ENCODE measurements at regions not wholly inside any gene's neighbourhood (a gene's known extent, or its start where the extent isn't known, plus 50 kb on each side); places are given as distances from the start of the nearest gene placed in this dataset.

DNA sequence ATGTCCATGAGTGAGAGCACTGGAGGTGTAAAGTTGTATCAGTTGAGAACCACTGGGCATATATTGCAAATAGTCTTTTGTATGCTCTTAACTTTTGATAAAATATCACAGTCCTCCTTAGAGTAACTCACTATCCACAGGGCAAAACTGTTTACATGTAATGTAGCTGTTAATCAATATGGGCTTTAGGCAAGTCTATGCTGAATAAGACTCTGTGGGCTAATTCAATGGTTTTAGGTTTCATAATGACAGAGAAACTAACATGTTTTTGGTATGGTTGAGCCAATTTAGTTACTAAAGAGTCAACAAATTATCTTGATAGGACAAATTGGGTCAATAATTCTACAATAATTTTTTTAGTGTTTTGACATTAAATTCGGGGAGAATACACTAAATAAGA lies 1134.9 kb upstream of the FAM98A start:
- no peak for TF ChIP-seq FOXA1 (IDR thresholded peaks at IDR 0.05)
- TF ChIP-seq, protein P1, sequence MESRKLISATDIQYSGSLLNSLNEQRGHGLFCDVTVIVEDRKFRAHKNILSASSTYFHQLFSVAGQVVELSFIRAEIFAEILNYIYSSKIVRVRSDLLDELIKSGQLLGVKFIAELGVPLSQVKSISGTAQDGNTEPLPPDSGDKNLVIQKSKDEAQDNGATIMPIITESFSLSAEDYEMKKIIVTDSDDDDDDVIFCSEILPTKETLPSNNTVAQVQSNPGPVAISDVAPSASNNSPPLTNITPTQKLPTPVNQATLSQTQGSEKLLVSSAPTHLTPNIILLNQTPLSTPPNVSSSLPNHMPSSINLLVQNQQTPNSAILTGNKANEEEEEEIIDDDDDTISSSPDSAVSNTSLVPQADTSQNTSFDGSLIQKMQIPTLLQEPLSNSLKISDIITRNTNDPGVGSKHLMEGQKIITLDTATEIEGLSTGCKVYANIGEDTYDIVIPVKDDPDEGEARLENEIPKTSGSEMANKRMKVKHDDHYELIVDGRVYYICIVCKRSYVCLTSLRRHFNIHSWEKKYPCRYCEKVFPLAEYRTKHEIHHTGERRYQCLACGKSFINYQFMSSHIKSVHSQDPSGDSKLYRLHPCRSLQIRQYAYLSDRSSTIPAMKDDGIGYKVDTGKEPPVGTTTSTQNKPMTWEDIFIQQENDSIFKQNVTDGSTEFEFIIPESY (IDR thresholded peaks at IDR 0.05), result no peak
- TF ChIP-seq EGR1 (IDR thresholded peaks at IDR 0.05; ENCODE audit: low read depth in 2 of 2), result no peak
- TF ChIP-seq, protein P2, sequence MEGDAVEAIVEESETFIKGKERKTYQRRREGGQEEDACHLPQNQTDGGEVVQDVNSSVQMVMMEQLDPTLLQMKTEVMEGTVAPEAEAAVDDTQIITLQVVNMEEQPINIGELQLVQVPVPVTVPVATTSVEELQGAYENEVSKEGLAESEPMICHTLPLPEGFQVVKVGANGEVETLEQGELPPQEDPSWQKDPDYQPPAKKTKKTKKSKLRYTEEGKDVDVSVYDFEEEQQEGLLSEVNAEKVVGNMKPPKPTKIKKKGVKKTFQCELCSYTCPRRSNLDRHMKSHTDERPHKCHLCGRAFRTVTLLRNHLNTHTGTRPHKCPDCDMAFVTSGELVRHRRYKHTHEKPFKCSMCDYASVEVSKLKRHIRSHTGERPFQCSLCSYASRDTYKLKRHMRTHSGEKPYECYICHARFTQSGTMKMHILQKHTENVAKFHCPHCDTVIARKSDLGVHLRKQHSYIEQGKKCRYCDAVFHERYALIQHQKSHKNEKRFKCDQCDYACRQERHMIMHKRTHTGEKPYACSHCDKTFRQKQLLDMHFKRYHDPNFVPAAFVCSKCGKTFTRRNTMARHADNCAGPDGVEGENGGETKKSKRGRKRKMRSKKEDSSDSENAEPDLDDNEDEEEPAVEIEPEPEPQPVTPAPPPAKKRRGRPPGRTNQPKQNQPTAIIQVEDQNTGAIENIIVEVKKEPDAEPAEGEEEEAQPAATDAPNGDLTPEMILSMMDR (IDR thresholded peaks at IDR 0.05; ENCODE audit: low read depth, low read length, missing input control), result no peak
- TF ChIP-seq RXRA (IDR thresholded peaks at IDR 0.05), result no peak
- no peak for TF ChIP-seq FOXA2 (IDR thresholded peaks at IDR 0.05)
- TF ChIP-seq JUND (IDR thresholded peaks at IDR 0.05), result no peak
- TF ChIP-seq, protein P3, sequence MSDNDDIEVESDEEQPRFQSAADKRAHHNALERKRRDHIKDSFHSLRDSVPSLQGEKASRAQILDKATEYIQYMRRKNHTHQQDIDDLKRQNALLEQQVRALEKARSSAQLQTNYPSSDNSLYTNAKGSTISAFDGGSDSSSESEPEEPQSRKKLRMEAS (IDR thresholded peaks at IDR 0.05), result no peak
- TF ChIP-seq, protein P4, sequence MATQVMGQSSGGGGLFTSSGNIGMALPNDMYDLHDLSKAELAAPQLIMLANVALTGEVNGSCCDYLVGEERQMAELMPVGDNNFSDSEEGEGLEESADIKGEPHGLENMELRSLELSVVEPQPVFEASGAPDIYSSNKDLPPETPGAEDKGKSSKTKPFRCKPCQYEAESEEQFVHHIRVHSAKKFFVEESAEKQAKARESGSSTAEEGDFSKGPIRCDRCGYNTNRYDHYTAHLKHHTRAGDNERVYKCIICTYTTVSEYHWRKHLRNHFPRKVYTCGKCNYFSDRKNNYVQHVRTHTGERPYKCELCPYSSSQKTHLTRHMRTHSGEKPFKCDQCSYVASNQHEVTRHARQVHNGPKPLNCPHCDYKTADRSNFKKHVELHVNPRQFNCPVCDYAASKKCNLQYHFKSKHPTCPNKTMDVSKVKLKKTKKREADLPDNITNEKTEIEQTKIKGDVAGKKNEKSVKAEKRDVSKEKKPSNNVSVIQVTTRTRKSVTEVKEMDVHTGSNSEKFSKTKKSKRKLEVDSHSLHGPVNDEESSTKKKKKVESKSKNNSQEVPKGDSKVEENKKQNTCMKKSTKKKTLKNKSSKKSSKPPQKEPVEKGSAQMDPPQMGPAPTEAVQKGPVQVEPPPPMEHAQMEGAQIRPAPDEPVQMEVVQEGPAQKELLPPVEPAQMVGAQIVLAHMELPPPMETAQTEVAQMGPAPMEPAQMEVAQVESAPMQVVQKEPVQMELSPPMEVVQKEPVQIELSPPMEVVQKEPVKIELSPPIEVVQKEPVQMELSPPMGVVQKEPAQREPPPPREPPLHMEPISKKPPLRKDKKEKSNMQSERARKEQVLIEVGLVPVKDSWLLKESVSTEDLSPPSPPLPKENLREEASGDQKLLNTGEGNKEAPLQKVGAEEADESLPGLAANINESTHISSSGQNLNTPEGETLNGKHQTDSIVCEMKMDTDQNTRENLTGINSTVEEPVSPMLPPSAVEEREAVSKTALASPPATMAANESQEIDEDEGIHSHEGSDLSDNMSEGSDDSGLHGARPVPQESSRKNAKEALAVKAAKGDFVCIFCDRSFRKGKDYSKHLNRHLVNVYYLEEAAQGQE (IDR thresholded peaks at IDR 0.05), result no peak
- TF ChIP-seq GABPA (IDR thresholded peaks at IDR 0.05 in 1 of 2, conservative IDR thresholded peaks at IDR 0.05 in 1 of 2), result no peak
- TF ChIP-seq, protein P5, sequence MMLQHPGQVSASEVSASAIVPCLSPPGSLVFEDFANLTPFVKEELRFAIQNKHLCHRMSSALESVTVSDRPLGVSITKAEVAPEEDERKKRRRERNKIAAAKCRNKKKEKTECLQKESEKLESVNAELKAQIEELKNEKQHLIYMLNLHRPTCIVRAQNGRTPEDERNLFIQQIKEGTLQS (IDR thresholded peaks at IDR 0.05), result no peak
- TF ChIP-seq HNF4G (IDR thresholded peaks at IDR 0.05), result no peak
- no peak for TF ChIP-seq YY1 (IDR thresholded peaks at IDR 0.05)
- no peak for TF ChIP-seq RAD21 (IDR thresholded peaks at IDR 0.05)
- no peak for TF ChIP-seq NR2F2 (IDR thresholded peaks at IDR 0.05)
- Histone ChIP-seq H3K4me1 (ENCODE audit: control insufficient read depth in 4 of 4, insufficient read depth in 4 of 4, low read length in 3 of 4) (peaks cover 0 to 3% (median 0%) of the 10 kb centered on the region in 4 donors), H3K9ac (ENCODE audit: low read depth in 1 of 2, low read length in 2 of 2) (no peak overlapping the region), H3K27me3 (ENCODE audit: control insufficient read depth in 4 of 4, insufficient read depth in 4 of 4, low read length in 3 of 4) (no peaks in the 10 kb centered on the region), H3K4me3 (ENCODE audit: low read depth in 1 of 3, low read length in 3 of 3) (no peak overlapping the region), H3K27ac (ENCODE audit: low read depth in 1 of 2, low read length in 2 of 2) (no peak overlapping the region), H3K9me3 (ENCODE audit: control insufficient read depth in 4 of 4, low read length in 3 of 4) (no peaks in the 10 kb centered on the region), H3K36me3 (ENCODE audit: control insufficient read depth in 4 of 4, insufficient read depth in 3 of 4, low read depth in 1 of 4, low read length in 3 of 4) (no peaks in the 10 kb centered on the region)
- WGBS, result 56% methylated on average over 1 of the region's 1 CpG
- DNase-seq (ENCODE audit: low spot score), result no peak

DNA sequence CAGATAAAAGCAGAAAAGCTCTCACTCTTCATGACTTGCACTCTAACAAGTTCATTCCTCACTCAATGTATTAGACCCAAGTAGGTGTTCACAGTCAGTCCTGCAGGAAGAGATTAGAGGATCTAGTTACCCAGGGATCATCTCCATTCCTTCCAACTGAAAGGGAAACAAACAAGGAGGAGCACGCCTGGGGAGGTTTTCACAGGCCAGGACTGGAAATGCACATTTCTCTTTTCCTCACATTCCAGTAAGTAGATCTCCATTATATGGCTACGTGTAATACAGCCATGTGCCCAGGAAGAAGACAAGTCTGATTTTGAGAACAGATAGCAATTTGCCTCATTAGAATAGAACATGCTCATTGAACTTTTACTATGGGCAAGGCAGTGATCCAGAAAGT lies 1132.2 kb upstream of the FAM98A start:
- no peaks in the 10 kb centered on the region for H3K36me3 ChIP-seq (ENCODE audit: control insufficient read depth in 4 of 4, insufficient read depth in 3 of 4, low read depth in 1 of 4, low read length in 3 of 4)
- H3K27ac ChIP-seq (ENCODE audit: low read depth in 1 of 2, low read length in 2 of 2), result no peak overlapping the region
- 74% methylated on average over 2 of the region's 2 CpGs for WGBS
- no peaks in the 10 kb centered on the region for H3K9me3 ChIP-seq (ENCODE audit: control insufficient read depth in 4 of 4, low read length in 3 of 4)
- TF ChIP-seq RXRA (IDR thresholded peaks at IDR 0.05) (no peak), GABPA (IDR thresholded peaks at IDR 0.05 in 1 of 2, conservative IDR thresholded peaks at IDR 0.05 in 1 of 2) (no peak), JUND (IDR thresholded peaks at IDR 0.05) (no peak), HNF4A (conservative IDR thresholded peaks at IDR 0.05) (no peak), FOXA2 (IDR thresholded peaks at IDR 0.05) (no peak), RAD21 (IDR thresholded peaks at IDR 0.05) (no peak), YY1 (IDR thresholded peaks at IDR 0.05) (no peak), HNF4G (IDR thresholded peaks at IDR 0.05) (no peak), FOXA1 (IDR thresholded peaks at IDR 0.05) (no peak), TAF1 (conservative IDR thresholded peaks at IDR 0.05) (no peak)
- TF ChIP-seq, protein P1 (IDR thresholded peaks at IDR 0.05), result no peak
- TF ChIP-seq, protein P3 (IDR thresholded peaks at IDR 0.05), result no peak
- TF ChIP-seq, protein P4 (IDR thresholded peaks at IDR 0.05), result no peak
- H3K4me1 ChIP-seq (ENCODE audit: control insufficient read depth in 4 of 4, insufficient read depth in 4 of 4, low read length in 3 of 4), result no peaks in the 10 kb centered on the region
- H3K4me3 ChIP-seq (ENCODE audit: low read depth in 1 of 3, low read length in 3 of 3), result no peak overlapping the region
- H3K9ac ChIP-seq (ENCODE audit: low read depth in 1 of 2, low read length in 2 of 2), result no peak overlapping the region
- DNase-seq (ENCODE audit: low spot score), result no peak
- H3K27me3 ChIP-seq (ENCODE audit: control insufficient read depth in 4 of 4, insufficient read depth in 4 of 4, low read length in 3 of 4), result no peaks in the 10 kb centered on the region
